ENCODE measurements at regions not wholly inside any gene's neighbourhood (a gene's known extent, or its start where the extent isn't known, plus 50 kb on each side); places are given as distances from the start of the nearest gene placed in this dataset.
"Not testable (repeated sequence)": the region's sequence is repeated elsewhere in the genome, so short reads cannot be mapped to it uniquely, and the experiment has no call there.

GRCh38 chr12:34397591-34398365 lies 375.5 kb downstream of the ALG10 start:
- no peak for ATAC-seq

GRCh38 chr12:34398366-34398705 lies 376.0 kb downstream of the ALG10 start:
- no peak for ATAC-seq

GRCh38 chr12:34398706-34399630 lies 376.7 kb downstream of the ALG10 start:
- ATAC-seq: no peak

GRCh38 chr12:34399631-34400410 lies 377.5 kb downstream of the ALG10 start:
- no peak for ATAC-seq

DNA sequence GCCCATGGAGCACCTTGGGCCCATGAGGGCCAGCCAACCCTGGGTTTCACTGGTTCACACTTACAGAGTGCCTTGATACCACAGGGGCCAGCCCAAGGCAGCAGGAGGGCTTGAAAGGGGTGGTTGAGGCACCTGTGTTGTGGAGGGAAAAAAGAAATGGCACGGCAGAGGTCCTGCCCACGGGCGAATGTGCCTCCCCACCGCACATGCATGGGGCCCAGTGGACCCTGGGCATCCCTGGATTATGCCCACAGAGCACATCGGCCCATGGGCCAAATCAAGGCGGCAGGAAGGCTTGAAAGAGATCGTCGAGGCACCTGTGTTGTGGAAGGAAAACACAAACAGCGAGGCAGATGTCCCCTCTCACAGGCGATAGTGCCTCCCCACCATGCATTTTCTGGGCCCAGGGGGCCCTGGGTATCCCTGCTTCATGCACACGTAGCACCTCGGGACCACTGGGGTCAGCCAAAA lies 378.1 kb downstream of the ALG10 start:
- ATAC-seq: no peak

- ATAC-seq: no peak
Measured at GRCh38 chr12:34400986-34401658, 378.8 kb downstream of the ALG10 start.

- ATAC-seq: no peak
Measured at GRCh38 chr12:34401659-34402227, 379.4 kb downstream of the ALG10 start.

GRCh38 chr12:34402228-34402898 lies 380.1 kb downstream of the ALG10 start:
- ATAC-seq: no peak

- ATAC-seq: no peak
Measured at GRCh38 chr12:34402899-34403705, 380.8 kb downstream of the ALG10 start.

DNA sequence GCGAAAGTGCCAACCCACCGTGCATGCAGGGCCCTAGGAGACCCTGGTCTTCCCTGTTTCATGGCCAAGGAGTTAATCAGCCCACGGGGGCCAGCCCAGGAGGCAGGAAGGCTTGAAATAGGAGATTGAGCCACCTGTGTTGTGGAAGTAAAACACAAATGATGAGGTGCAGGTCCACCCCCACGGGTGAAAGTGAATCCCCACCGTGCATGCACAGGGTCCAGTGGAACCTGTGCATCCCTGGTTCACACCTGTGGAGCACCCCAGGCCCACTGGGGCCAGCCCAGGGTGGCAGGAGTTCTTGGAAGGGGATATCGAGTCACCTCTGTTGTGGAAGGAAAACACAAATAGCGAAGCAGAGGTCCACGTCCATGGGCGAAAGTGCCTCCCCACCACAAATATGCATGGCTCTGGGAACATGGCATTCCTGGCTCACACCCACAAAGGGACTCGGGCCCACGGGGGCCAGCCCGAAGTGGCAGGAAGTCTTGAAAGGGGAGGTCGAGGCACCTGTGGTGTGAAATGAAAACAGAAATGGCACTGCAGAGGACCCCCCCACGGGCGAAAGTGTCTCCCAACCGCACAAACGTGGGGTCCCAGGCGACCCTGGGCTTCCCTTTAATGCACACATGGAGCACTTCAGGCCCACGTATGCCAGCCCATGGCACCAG lies 381.5 kb downstream of the ALG10 start:
- ATAC-seq: no peak

DNA sequence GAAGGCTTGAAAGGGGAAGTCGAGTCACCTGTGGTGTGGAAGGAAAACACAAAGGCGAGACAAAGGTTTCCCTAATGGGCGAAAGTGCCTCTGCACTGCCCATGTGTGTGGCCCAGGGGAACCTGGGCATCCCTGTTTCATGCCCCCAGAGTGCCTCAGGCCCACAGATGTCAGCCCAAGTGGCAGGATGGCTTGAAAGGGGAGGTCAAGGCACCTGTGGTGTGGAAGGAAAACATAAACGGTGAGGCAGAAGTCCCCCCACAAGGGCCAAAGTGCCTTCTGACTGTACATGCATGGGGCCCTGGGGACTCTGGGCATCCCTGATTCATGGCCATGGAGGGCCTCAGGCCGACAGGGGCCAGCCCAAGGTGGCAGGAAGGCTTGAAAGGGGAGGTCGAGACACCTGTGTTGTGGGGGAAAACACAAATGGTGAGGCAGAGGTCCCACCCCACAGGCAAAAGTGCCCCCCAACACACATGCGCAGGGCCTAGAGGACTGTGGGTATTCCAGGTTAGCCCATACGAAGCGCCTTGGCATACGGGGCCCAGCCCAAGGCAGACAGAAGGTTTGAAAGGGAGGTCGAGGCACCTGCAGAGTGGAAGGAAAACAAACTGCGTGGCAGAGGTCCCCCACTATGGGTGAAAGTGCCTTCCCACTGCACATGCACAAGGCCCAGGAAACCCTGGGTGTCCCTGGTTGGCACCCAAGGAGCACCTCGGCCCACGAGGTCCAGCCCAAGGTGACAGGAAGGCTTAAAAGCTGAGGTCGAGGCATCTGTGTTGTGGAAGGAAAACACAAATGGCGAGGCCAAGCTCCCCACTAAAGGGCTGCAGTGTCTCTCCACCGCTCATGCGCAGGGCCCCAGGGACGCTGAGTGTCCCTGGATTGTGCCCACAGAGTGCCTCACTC lies 382.3 kb downstream of the ALG10 start:
- ATAC-seq: no peak

DNA sequence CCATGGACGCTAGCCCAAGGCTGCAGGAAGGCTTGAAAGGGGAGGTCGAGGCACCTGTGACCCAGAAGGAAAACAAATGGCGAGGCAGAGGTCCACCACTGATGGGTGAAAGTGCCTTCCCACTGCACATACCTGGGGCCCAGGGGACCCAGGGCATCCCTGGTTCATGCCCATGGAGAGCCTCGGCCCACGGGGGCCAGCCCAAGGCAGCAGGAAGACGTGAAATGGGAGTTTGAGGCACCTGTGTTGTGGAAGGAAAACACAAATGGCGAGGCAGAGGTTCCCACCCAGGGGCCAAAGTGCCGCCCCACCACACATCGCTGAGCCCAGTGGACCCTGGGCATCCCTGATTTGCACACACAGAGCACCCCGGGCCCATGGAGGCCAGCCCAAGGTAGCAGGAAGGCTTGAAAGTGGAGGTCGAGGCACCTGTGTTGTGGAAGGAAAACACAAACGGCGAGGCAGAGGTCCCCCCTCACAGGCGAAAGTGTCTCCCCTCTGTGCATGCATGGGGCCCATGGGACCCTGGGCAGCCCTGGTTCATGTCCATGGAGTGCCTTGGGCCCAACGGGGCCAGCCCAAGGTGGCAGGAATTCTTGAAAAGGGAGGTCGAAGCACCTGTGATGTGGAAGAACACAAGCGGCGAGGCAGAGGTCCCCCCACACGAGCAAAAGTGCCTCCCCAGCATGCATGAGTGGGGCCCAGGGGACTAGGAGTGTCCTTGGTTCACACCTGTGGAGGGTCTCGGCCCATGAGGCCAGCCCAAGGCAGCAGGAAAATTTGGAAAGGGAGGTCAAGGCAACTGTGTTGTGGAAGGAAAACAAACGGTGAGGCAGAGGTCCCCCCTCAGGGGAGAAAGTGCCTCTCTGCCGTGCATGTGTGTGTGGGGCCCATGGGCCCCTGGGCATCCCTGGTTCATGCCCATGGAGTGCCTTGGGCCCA lies 383.3 kb downstream of the ALG10 start:
- ATAC-seq: no peak

GRCh38 chr12:34406228-34406995 lies 384.1 kb downstream of the ALG10 start:
- ATAC-seq: no peak

- ATAC-seq: no peak
Measured at GRCh38 chr12:34406996-34407300, 384.7 kb downstream of the ALG10 start.

- no peak for ATAC-seq
Measured at GRCh38 chr12:34407813-34408212, 385.5 kb downstream of the ALG10 start.

DNA sequence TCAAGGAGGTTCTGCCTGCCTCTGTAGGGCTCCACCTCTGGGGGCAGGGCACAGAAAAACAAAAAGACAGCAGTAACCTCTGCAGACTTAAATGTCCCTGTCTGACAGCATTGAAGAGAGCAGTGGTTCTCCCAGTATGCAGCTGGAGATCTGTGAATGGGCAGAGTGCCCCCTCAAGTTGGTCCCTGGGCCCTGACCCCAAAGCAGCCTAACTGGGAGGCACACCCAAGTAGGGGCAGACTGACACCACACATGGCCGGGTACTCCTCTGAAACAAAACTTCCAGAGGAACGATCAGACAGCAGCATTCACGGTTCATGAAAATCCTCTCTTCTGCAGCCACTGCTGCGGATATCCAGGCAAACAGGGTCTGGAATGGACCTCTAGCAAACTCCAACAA lies 409.2 kb downstream of the ALG10 start:
- ATAC-seq: not testable (repeated sequence)
